GF-D8 (cell line): ENCODE measurements at regions not wholly inside any gene's neighbourhood (a gene's known extent, or its start where the extent isn't known, plus 50 kb on each side); places are given as distances from the start of the nearest gene placed in this dataset.

Source experiments
- DNase-seq: peaks from one replicate; lab custom pipeline; 2025; lab: John Stamatoyannopoulos, UW

DNA sequence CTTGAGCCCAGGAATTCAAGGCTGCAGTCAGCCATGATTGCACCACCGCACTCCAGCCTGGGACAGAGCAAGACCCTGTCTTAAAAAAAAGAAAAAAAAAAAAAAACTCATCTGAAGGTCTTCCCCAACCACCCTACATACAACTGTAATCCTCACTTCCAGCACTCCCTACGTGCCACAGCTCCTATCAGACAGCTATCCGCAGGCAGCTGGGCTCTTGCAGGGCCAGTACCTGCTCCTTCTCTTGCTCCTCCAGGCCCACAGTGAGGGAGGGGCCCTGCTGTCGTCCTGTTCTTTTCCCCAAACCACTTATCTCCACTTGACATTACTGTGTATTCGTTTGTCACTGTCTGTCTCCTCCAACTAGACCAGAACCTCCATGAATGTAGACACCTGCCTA lies 156.1 kb upstream of the NECTIN1 start:
- DNase-seq, result no peak

DNA sequence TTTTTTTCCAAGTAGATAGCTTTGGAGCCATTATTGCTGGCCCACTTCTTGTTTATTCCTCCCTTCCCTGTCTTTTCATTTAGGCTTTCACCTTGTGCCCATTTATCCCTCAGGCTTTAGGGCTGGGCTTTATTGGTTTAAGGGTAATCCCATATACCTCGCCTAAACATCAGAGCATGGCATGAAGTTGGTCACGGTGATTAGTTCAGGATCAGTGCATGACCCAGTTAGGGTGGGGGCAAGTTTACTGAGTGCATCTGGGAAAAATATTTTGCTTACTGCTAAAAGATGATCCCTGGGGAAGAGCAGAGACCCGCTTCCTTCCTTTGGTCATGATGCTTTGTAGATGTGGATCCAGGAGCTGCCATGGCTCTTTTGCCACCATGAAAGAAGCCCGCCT lies 153.3 kb upstream of the NECTIN1 start:
- DNase-seq, result no peak

DNA sequence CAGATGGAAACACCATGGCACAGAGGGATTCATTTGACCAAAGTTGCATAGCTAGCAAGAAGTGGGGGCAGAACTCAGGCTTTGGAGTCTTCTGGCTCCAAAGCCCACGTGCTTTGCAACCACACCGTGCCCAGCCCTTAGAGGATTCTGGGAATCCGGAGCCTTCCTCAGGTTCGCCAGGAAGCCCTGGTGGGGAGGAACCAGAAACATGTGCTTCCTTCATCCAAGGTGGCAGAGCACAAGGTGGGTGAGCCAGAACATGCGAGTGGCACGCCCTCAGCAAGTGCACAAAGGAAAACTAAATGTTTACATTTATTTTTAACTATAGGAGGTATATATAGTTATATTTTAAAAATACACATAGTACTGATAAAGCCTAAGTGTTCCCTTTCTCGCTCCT lies 151.9 kb upstream of the NECTIN1 start:
- no peak for DNase-seq

DNA sequence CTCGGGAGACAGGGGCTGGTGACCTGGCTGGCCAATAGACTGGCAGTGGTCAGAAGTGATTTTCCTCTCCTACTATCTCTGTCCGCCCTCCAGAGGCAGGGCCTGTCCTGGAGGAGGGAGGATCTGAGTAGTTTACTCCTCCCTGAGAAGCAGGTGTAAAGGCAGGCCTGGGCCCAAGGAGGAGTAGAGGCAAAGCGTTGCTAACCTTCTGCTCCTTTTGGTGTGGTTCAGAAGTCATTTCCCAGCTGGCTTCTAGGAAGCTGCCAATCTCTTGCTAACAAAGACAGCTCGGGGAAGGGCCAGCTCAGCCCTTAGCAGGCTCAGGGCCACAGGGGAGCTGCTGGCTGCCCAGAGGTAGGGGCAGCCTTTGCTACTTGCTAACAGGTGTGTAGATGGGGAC lies 151.1 kb upstream of the NECTIN1 start:
- DNase-seq, result no peak

DNA sequence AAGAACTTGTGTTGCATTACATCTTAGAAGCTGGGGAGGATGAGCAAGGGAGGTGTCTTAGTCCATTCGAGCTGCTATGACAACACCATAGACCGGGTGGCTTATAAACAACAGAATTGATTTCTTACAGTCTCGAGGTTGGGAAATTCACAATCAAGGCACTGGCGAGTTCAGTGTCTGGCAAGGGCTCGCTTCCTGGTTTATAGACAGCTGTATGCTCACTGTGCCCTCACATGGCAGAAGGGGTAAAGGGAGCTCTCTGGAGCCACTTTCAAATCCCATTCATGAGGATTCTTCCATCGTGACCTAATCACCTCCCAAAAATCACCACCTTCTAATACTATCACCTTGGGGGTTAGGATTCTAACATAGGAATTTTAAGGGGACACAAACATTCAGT lies 150.0 kb upstream of the NECTIN1 start:
- DNase-seq, result no peak

DNA sequence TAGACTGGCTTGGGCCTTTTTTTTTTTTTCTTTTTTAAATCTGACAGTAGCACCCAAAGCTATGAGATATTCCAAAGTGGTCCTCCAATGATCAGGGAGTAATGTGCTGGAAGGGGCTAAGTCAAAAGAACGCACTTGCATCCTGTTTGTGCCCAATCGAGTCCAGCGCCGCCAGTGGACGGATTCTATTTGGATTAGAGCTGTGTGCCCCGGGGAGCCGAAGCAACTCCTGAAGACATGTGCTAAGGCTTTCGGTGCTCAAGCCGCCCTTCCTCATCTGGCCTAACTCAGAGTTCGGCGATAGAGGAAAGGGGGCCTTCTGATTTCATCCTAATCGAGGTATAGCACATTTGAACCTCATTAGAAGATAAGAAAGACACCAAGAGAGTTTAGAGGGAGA lies 147.8 kb upstream of the NECTIN1 start:
- DNase-seq, result no peak

DNA sequence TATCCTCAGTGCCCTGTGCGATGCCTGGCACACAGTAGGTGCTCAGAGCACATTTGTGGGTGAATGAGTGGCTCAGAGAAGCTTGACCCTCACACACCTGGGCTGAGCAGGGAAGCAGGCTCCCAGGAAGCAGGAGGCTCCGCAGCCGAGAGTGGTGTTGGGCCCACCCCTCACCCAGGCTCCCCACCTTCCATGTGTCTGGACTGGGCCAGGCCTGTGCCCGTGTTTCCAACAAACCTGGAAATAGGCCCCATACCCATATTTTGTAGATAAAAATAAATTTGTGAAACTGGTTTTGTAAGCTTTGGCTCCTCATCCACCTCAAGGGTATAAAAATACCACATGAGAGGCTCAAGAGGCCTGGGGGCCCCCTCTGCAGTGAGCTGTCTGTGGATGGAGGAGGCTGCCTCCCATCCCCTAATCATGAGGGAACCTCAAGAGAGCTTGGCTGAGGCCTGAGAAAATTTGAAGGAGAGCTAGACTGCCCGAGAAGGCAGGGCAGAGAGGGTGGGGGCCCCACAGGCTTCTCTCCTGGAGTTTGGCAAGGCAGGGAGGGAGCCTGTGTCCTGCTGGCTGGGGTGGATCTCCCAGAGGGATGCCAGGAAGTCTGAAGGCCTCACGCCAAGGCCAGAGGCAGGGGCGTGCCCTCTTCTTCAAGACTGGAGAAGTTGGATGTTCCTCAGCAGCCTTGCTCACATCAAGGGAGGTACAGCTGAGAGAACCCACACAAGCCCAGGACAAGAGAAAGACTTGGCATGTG lies 147.0 kb upstream of the NECTIN1 start:
- no peak for DNase-seq

DNA sequence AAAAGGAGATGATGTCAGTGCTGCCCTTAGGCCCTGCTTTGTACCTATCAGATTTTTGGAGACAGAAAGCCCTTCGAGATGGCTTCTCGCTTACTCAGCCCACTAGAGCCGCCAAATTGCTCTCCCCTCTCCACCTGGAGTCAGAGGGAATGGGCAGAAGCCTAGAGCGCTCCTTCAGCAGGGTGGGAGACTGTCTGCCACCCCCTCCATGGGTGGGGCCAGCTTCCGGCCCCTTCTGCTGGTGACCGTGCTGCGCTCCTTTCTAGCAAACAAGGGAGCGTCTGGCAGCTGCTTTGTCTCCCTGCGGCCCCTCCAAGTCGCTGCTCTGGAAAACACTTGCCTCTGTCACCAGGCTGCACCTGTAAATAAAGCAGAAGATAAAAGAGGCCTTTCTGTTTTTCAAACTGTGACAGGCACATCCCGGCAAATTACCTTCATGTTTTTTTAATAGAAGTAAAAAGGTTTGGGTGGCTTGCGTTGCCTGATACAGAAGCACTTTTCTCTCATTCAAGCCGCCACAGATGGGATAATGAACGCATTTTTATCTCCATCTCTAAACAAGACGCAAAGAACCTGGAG lies 145.7 kb upstream of the NECTIN1 start:
- no peak for DNase-seq

DNA sequence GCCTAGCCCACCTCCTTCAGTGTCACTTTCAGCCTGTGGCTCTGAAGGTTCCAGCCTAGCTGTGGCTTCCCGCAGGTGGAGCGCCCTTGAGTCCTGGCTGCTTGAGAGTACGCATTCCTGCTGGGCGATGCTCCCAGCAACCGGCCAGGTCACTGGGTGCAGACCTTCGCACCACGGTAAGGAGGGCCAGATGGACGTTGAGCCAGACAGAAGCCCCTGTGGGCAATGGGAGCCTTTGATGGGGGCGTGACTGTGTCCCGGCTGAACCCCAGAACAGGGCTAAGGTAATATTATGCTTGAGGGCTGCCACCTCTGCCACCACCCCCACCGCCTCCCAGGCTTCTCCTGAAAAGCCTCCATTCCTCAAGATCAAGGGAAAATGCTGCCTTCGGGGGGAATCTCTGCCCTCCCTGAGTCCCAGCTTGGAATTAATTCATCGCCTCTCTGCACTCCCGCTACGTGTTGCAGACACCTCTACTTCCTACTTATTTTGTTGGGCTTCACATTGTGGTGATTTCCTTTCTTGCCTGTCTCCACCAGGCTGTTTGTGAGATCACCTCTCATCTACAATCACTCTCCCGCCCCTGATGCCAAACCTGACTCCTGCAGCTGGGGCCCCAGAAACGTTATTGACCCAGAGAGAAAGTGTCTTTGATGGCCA lies 144.9 kb upstream of the NECTIN1 start:
- no peak for DNase-seq

DNA sequence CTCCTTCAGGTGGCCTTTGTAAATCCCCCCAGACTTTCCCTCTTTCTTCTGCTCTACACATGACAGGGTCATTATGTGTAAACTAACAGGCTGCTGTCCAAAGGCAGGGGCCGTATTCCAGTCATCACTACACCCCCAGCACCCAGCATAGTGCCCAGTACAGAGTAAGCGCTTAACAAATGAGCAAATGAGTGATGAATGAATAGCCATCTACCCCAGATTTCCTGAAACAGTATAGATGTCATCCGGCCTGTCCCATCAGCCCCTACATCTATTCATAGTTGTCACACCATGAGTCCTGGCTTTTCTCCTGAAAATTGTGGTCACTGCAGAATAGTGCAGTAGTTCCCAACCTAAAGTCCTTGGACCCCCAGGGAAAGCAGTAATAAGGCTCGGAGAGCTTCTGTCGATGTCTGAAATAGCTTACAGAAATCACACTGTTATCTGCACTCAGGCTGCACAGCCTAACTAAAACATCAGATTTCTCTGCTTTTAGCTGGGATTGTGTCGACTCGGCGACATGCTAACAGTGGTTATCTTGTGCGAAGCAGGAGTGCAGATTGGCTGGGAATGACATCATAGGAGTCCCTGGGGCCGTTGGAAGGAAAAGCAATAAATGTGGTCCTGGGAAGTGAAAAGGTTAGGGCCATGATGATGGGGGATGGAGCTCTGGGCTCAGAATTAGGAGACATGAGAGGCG lies 143.8 kb upstream of the NECTIN1 start:
- DNase-seq, result no peak

DNA sequence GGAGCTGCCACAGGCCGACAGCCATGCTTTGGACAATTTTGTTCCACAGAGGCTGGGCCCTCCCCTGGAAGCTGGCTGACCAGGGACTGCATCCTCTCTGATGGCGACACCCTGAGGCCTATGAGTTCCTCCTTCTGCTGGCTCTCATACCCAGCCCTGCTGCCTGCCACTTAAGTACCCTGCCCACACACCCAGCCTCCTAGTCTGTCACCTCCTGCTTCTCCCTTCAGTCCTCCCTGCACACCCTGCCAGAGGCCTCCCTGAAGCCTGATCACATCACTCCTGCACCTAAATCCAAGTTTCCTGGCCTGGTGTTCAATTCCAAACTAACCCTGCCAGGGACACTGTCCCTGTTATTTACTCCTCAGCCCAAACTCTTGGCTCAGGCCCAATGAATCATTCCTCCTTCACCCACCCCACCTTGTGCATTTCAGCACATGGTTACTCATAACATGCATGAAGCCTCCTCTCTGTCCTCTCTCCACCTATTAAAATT lies 136.7 kb upstream of the NECTIN1 start:
- no peak for DNase-seq

DNA sequence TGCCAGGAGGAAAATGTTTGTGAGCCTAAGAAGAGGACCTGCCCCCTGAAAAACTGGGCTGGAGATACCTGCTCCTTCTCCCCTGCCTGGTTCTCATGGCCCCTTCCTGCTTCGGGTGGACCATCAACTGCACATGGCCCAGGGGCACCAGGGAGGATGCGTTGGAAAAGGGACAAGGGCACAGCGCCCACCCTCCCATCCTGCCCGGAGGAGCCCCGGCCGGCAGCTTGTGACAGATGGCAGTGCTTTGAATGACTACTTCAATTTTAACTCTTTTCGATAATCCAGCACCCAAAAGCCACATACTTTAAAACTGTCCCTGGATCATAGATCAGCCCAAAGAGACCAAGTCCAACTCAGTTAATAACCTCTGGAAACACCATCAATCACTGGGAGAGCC lies 135.8 kb upstream of the NECTIN1 start:
- no peak for DNase-seq

DNA sequence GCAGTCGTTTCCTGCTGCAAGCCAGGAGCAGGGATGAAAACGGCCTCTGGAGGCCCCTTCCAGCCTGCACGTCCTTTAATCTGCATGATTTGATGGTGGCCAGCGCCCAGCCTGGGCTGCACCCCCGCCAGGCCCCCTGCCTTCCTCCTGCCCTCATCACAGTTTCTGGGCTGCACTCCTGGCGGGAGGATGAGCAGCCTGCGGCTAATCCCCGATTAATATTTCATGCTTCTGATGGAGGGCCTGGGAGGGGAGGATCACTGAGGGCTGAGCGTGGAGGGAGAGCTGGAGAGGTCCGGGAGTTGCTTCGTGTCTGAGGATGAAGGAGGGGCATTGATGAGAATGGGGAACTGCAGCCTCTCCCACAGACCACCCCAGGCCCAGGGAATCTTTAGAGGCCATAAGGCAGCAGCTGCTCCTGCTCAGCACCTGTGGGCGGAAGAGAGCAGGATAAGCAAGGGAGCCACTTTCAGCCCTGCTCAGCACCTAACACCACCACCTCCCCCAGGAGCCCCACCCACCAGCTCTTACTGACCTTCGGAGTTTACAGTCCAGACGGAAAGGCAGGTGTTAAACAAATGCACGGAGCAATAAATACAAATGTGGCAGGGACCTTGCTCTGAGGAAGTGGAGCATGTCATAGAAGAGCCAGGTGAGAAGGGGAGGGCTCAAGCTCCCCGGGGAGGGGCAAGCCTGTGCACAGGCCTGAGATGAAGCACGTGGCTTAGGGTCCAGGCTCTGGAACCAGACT lies 135.0 kb upstream of the NECTIN1 start:
- no peak for DNase-seq

DNA sequence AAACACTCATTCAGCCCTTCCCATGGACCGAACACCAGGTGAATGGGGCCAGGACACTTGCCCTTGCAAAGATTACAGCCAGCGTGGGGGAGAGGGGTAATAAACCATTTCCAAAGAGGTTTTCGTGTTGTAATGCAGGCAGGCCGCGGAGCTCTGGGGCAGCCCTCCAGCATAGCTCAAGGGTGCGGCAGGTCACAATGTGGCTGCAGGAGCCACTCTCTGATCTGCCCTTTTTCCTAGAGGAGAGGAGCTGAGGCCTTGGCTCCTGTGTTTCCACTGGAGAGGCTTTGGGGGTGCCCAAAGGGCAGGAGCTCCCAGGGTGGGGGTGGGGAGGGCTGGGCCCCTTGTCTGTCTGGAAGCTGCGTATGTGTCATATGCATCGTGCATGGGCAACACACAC lies 134.2 kb upstream of the NECTIN1 start:
- DNase-seq, result no peak

DNA sequence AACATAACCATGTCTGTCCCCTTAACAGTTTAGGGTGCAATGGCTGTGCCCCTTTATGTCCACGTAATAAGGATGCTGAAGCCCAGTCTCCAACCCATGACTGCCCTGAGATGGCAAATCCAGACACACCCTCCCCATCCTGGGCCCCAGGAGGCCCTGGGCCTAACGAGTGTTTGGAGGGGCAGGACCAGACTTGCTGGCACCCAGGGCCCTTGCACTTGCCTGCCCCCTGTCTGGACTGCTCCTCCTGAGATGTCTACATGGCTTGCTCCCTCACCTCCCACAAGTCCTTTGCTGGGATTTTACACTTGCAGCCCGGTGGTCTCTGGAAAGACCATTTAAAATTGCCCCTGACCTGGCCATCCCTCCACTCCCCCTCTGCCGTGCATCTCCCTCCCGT lies 132.2 kb upstream of the NECTIN1 start:
- no peak for DNase-seq

DNA sequence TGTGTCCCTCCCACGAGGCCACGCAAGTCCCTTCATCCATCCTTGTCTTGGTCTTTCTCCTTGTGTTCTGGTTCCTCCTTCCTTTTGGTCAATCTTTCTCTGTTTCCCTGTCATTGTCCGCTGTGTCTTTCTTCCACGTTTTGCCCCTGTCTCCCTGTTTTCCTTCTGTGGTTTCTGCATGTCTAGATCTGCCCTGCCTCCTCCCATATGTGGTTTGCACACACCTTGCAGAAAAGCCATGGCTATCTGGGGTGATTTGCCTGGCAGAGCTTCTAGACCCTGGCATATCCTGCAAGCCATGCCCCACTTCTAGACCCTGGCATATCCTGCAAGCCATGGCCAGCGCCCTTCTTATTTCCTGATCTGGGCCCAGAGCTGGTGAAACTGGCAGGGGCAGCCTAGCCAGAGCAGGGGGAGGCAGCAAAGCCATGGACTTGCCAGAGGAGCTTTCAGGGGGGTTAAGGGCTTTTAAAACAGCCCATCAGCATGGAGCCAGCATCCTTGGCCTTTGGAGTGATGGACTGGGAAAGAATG lies 131.6 kb upstream of the NECTIN1 start:
- DNase-seq, result no peak

DNA sequence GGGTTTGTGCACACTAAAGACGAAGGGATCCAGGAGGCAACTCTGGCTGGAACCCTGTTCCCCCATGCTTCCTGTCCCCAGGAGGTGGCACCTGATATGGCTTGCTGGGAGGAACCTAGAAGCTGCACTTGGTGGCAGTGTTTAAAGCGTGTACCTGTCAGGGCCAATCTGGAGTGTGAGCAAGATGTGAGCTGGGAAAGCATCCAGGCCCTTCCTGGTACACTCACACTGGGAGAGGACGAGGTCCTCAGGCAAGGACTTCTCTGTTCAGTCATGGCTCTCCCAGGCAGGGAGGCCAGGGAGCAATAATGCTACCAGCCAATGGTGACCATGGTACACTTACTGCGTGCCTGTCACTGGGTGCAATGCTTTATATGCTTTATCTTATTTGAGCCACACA lies 130.7 kb upstream of the NECTIN1 start:
- no peak for DNase-seq

DNA sequence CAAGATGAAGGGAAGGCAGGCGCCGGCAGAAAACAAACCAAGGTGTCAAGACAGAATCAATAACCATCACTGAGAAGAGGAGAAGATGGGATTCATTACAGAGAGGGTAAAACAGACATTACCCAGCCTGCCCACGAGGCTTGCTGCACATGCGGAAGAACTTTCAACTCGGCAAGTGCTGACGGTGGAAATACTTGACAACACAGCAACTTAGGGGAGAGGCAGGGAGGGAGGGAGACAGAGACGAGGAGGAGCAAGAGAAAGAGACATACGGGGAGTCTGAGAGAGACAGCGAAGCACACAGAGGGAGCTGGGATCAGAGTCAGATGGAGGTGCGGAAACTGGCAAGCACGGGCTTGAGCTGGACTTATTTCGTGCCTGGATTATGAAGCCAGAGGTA lies 129.3 kb upstream of the NECTIN1 start:
- DNase-seq, result no peak

DNA sequence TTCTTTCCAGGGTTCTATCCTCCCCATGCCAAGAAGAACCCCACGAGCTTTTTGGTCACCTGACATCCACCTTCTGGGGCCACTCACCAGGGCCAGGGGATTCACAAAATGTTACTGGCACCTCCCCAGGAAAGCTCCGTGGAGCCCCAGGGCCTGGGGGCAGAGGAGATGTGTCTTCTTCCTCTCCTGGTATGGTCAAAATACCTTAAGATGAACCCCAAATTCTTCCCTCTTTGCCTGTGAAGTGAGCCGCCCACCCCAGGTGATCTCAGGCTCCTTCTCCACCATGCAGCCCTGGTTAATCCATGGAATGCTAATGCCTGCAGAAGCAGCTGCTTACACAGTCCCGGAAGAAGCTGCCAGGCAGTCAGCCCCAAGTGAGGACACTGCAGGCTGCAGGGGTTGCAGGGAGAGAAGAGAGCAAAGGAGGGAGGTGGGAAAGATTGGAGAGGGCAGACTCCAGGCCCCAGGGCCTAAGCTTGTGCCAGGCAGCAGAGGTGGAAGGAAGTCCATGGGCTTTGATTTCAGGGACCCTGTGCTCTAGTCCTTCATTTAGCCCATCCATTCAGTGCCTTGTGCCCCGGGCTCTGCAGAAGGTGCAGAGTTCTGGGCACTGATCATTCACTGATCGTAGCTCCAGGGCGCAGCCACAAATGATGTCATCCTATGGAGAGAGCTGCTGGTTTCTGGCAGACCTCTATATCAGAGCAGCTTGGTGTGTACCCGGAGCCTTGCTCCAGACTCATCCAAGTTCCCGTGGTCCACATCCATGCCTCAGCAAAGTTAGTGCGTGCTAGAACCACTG lies 127.9 kb upstream of the NECTIN1 start:
- DNase-seq, result no peak

DNA sequence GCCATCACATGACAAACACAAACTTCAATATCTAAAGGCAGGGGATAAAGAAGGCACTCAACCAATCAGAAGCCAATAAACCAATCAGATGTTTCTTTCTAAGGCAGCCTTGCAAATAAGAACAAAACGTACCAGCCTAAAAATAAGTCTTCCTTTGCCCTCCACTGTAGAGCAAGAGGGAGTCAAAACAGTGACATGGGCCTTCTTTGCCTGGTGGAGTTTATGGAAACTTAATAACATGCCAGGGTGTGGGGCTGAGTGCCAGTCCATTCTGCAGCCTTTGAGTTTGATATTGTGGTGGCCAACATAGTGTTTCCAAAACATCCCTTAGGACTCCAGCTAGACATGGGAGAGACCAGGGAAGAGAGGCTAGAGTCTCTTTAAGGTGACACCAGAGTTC lies 126.1 kb upstream of the NECTIN1 start:
- no peak for DNase-seq

DNA sequence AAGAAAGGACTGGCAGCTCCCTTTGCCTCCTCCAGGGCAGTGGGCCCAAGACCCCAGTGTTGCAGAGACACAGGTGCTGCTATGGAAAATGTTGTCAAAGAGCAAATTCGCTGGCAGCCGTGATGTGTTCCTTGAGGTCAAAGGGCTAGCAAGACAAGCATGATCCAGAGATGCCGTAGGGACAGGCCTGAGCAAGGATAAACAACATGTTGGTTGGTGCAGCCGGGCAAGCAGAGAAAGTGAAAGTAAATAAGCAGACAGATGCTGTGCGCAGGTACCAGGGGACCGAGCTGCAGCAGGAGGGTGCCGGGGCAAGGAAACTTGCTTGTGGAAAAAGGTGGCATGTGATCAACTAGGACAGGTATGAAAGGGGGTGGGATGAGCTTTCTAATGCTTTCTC lies 125.5 kb upstream of the NECTIN1 start:
- DNase-seq, result no peak
